ENCODE measurements at regions not wholly inside any gene's neighbourhood (a gene's known extent, or its start where the extent isn't known, plus 50 kb on each side); places are given as distances from the start of the nearest gene placed in this dataset.

DNA sequence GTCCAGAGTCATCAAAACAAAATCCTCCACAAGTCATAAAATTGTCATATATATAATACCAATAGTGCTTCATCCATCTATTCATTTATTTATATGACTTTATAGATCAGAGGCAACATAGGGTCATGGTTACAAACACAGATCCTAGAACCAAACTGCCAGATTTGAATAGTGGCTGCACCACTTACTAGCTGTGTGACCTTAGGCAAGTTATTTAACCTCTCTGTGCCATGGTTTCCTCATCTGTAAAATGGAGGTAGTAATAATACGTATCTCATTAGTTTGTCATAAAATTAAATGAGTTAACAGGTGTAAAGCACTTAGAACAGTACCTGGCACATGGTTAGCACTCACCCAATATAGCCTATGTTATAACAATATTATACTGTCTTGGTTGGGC is 58.9 kb upstream of the BZW1 start:
- no peak for DNase-seq

DNA sequence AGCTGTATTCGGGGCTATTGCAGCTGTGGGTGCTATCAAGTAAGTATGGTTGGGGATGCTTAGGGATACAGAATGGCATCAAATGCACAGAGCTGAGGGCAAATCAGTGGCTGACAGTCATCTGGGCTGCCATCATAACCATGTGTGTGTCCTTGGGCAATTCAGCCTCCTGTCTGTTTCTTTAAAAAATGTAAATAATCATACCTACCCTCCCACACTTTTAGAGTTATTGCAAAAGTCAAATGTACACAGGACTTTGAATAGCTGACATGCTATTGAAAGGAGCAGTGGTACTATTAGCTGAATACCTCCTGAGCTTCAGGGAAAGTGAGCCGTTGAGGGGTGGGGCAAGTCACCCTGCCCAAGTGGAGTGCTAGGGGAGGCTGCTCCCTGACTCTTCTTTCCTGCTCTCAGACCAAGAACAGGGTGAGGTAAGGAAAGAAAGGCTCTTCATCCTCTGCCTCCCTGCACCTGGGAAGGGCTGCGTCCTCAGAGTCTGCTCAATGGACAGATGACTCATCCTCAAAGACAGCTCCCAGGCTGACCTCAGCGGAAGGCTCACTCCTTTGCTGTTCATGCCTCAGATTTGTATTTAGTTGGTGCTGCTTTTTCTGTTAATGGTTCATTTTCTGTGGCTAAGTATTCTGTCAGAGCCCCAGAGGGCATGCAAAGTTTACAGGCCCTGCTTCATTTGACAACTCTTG is 54.9 kb upstream of the BZW1 start:
- DNase-seq: no peak

DNA sequence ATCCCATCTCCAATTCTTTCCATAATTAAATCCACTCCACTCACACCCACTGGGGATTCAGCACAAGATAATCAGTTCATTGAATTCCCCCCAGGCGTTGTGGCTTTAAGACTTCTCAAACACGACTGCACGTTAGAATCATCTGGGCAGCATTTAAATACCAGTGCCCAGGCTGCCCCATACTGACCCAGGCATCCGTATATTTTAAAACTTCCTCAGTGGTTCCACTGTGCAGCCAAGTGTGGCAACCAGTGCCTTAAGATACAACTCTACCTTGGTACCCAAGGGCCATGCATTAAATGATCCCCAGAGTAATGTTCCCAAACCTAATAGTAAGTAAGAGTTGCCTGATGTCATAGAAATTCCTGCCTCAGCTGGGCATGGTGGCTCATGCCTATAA is 54.3 kb upstream of the BZW1 start:
- DNase-seq: no peak

DNA sequence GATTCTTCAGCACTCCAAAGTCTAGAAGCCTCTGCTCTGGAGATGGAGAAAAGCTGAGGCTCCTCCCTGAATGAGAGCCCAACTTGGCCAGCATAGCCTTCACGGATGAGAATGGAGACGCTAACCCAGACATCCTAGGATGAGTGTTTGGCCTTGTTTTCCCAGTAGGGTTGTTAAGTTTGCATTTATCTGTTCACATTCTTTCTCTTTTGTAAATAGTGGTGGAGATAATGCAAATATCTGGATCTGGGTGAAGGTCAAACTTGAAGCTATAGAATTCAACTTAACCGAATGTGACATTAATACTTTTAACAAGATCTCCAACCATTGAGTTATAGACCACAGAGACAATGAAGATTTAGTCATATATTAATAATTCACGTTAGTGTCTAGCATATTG is 53.4 kb upstream of the BZW1 start:
- no peak for DNase-seq

DNA sequence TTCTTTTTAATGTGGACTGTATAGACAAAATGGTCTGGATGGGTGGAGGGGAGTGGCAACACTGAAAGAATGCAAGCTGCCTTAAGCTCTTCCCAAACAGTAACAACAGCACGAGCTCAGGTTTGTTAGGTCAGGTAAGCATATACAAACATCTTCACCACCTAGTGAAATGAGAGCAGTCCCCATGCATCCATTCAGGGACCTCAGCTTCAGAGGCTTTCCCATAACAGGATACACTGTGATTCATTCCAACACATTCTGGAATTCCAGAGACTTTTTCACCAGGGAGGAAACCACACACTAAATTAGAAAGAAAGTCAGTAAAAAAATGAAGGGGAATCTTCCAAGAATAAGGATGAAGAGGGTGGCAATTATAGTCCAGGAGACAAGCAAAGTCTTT is 50.4 kb upstream of the BZW1 start:
- no peak for DNase-seq
